ENCODE measurements at regions not wholly inside any gene's neighbourhood (a gene's known extent, or its start where the extent isn't known, plus 50 kb on each side); places are given as distances from the start of the nearest gene placed in this dataset.

- TF ChIP-seq CHAMP1 (IDR thresholded peaks at IDR 0.05) (no peak), BMI1 (IDR thresholded peaks at IDR 0.05; ENCODE audit: low read length) (no peak), HSF4 (CRISPR knock-in tag; IDR thresholded peaks at IDR 0.05; ENCODE audit: borderline replicate concordance) (no peak)
Measured at GRCh38 chr17:74031316-74032090, 172.0 kb upstream of the RPL38 start (continued).

GRCh38 chr17:74032222-74032621 lies 171.3 kb upstream of the RPL38 start:
- intact Hi-C loops (cut with micrococcal nuclease), result no loop called here
- Histone ChIP-seq H3K9me3 (replicated peaks; ENCODE audit: control insufficient read depth, insufficient read depth, low read depth, low read length) (no peaks in the 10 kb centered on the region), H3K27ac (ENCODE audit: extremely low read depth, low read depth, low read length) (no peak overlapping the region), H3K4me2 (ENCODE audit: insufficient read depth, low read length) (no peak overlapping the region), H3K4me3 (no peak overlapping the region), H3K79me2 (ENCODE audit: control insufficient read depth, insufficient read depth, low read length) (no peaks in the 10 kb centered on the region), H4K20me1 (replicated peaks; ENCODE audit: control insufficient read depth, insufficient read depth, low read length) (no peaks in the 10 kb centered on the region; the same call in 1 of the 2 replicates), H3K4me1 (replicated peaks in 1 of 2; ENCODE audit: control insufficient read depth in 2 of 2, insufficient read depth in 2 of 2, low read length in 2 of 2) (no peaks in the 10 kb centered on the region), H2AFZ (ENCODE audit: low read depth, low read length) (no peak overlapping the region), H3K9ac (ENCODE audit: insufficient read depth in 1 of 2, low read depth in 2 of 2, low read length in 2 of 2) (no peak overlapping the region), H3K9me1 (ENCODE audit: control insufficient read depth, insufficient read depth, low read length) (no peaks in the 10 kb centered on the region), H3K27me3 (ENCODE audit: control insufficient read depth in 2 of 2, insufficient read depth in 2 of 2, low read length in 2 of 2) (peaks cover 8 to 56% of the 10 kb centered on the region in 2 experiments; a peak in 4 of 5 replicates), H3K36me3 (ENCODE audit: control insufficient read depth, insufficient read depth, low read length) (no peaks in the 10 kb centered on the region)
- BruUV-seq (replicated peaks), result no TSS peak
- CTCF ChIA-PET (ENCODE audit: low intra/inter-chr PET ratio), result no interaction called here
- 0% methylated on average over 4 of the region's 7 CpGs for WGBS (ENCODE audit: insufficient coverage, low coverage, missing lambda C conversion rate)
- ATAC-seq (no peak), DNase-seq (ENCODE audit: extremely low read depth in 1 of 4, low spot score in 3 of 4) (no peak), FAIRE-seq (no peak)
- POLR2A ChIA-PET, result interaction anchor here (0.6 to 0.9 kb wide), 3 partner anchors 10 to 174 kb away, joined by 3 to 4 read pairs (median 4); no protein-coding TSS in a partner anchor
- in situ Hi-C loops (cut with MboI), result no loop called here
- TF ChIP-seq NRF1 (conservative IDR thresholded peaks at IDR 0.05 in 1 of 2, IDR thresholded peaks at IDR 0.05 in 1 of 2) (no peak), RBBP5 (IDR thresholded peaks at IDR 0.05; ENCODE audit: borderline replicate concordance, insufficient read depth, low read length, poor library complexity, severe bottlenecking) (no peak), ZNF398 (CRISPR knock-in tag; IDR thresholded peaks at IDR 0.05) (no peak), NFIC (IDR thresholded peaks at IDR 0.05) (no peak), SP1 (CRISPR knock-in tag; IDR thresholded peaks at IDR 0.05) (no peak), ARID1B (IDR thresholded peaks at IDR 0.05) (no peak), JUND (IDR thresholded peaks at IDR 0.05; ENCODE audit: borderline replicate concordance, low read depth, low read length) (no peak), JUND (tag; IDR thresholded peaks at IDR 0.05; ENCODE audit: borderline replicate concordance, low read depth, low read length) (no peak), ZNF764 (CRISPR knock-in tag; IDR thresholded peaks at IDR 0.05; ENCODE audit: low read depth) (no peak), TAF15 (IDR thresholded peaks at IDR 0.05; ENCODE audit: low read depth, low read length) (no peak), ZFPM2 (CRISPR knock-in tag; IDR thresholded peaks at IDR 0.05) (no peak), TSC22D4 (tag; IDR thresholded peaks at IDR 0.05) (no peak), ELF1 (tag; IDR thresholded peaks at IDR 0.05) (no peak), XRCC3 (IDR thresholded peaks at IDR 0.05) (no peak), NEUROD1 (IDR thresholded peaks at IDR 0.05; ENCODE audit: borderline replicate concordance, low read depth, low read length, partially characterized antibody) (no peak)
